Medulla oblongata (tissue), 1 donor: ENCODE measurements at regions not wholly inside any gene's neighbourhood (a gene's known extent, or its start where the extent isn't known, plus 50 kb on each side); places are given as distances from the start of the nearest gene placed in this dataset.
"Not testable (repeated sequence)": the region's sequence is repeated elsewhere in the genome, so short reads cannot be mapped to it uniquely, and the experiment has no call there.

Experiments
- DNase-seq: peaks from one replicate; pipeline ENCODE4 v3.0.0-alpha.2; 2015; ENCODE audit errors: extremely low spot score

- not testable (repeated sequence) for DNase-seq
Measured at GRCh38 chr18:1043039-1043438, 138.4 kb downstream of the ADCYAP1 start.

GRCh38 chr18:1045658-1046057, 141.0 kb downstream of the ADCYAP1 start:
- no peak for DNase-seq

DNA sequence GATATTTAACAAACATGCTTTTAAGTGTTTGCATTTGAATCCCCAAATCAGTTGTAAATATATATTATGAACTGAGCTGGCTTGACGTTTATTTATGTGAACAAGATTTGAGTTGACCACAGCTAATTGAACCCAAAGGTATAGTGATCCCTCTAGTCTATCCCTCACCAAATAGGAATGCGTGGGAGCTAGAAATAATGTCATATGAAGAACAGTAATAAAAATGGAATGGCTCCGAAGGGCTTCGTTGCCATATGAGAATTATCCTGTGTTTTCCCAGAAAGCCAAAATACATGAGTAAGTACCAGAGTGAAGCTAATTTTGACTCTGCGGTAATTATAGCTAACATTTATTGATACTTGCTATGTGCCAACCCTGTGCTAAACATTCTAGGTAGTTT, 142.7 kb downstream of the ADCYAP1 start:
- no peak for DNase-seq

- no peak for DNase-seq
Measured at GRCh38 chr18:1048032-1048431, 143.4 kb downstream of the ADCYAP1 start.

GRCh38 chr18:1049173-1049572, 144.5 kb downstream of the ADCYAP1 start:
- no peak for DNase-seq

- no peak for DNase-seq
Measured at GRCh38 chr18:1050012-1050657, 145.5 kb downstream of the ADCYAP1 start.

- no peak for DNase-seq
Measured at GRCh38 chr18:1052301-1052700, 147.6 kb downstream of the ADCYAP1 start.

- DNase-seq, result no peak
Measured at GRCh38 chr18:1053331-1054315, 149.0 kb downstream of the ADCYAP1 start.

DNA sequence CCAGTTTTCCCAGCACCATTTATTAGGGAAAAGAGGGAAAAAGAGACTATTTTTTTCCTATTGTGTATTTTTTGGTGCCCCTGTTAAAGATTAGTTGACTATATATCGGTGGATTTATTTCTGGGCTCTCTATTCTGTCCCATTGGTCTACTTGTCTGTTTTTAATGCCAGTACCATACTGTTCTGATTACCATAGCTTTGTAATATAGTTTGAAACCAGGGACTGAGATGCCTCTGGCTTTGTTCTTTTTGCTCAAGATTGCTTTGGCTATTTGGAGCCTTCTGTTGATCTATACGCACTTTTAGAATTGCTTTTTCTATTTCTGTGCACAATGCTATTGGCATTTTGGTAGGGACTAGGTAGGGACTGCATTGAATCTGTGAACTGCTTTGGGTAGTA, 151.7 kb downstream of the ADCYAP1 start:
- DNase-seq, result no peak

DNA sequence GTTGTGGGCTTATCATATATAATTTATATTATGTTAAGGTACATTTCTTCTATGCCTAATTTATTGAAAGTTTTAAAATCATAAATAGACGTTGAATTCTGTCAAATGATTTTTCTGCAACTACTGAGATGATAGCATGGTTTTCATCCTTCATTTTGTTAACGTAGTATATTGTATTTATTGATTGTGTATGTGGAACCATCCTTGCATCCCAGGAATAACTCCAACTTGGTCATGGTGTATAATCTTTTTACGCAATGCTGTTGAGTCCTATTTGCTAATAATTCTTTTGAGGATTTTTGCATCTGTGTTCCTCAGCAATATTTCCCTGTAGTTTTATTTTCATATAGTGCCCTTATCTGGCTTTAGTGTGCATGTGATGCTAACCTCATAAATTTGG, 152.7 kb downstream of the ADCYAP1 start:
- DNase-seq, result no peak

GRCh38 chr18:1062588-1062987, 157.9 kb downstream of the ADCYAP1 start:
- no peak for DNase-seq

DNA sequence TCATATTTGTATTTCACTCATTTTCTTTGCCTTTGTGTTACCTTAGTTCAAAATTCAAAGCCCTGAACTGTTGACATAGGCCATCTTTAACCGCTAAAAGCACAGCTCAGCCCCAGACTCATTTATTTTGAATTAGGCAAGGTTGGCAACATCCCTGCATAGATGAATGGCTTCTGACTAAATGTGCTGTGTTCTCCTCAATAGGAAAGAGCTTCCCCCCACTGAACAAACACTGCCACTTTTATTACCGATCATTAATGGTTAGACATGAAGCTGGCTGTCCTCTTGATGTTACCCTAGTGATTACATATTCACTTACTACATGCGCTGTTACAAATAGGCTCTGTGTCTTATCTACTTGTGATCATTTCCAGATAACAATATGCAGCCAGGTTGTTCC, 170.7 kb downstream of the ADCYAP1 start:
- no peak for DNase-seq

DNA sequence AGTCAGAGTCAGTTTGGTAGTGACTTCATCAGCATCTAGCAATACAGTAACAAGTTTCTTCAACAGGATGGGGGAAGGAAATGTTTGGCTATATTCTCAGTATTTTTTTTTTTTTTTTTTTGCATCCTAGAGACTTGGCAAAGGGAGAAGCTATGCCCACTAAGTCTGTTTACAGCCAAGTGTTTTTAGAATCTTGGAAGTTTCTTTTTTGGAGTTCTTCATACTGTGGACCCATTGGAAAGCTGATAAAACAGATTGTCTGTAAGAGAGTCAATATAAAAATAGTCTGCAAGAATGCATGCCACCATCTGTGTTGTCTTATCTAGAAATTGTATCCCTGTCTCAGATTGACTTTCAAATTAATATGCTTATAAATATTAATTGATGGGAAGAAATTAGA, 171.2 kb downstream of the ADCYAP1 start:
- DNase-seq, result no peak

DNA sequence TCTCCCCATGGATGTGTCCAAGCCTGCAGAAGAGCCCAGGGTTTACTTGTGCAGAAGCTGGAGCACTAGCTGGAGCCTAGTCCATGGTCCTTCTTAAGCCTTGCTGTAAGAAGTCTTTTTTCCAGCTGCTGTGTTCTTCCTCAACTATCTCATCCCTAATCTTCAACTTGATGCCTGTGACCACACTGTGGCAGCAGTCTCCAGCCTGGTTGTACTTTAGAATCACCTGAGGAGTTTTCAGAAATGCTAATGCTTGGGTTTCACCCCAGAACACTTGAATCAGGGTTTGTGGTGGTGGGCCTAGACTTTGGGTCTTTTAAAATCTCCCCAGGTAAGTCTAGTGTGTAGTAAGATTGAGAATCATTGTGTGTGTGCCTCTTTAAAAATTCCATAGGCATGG, 173.6 kb downstream of the ADCYAP1 start:
- no peak for DNase-seq

- DNase-seq, result not testable (repeated sequence)
Measured at GRCh38 chr18:1083675-1084074, 179.0 kb downstream of the ADCYAP1 start.

DNA sequence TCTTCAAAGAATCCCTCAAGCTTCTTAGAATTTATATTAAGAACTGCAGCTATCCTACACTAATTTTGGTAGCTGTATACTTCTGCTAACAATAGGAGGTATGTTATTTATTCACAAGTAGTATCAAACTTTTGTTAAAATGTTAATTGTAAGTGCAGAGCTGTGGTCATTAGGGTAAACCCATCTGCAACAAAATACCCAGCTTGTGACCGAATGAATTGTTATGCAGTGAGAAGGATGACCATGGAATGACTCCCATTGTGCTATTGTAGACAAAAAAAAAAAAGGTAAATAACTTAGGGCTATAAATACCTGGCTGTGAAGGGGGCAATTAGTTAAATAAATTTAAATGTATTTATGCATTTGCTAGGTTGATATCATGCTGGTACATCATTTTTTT, 186.1 kb downstream of the ADCYAP1 start:
- DNase-seq, result no peak

DNA sequence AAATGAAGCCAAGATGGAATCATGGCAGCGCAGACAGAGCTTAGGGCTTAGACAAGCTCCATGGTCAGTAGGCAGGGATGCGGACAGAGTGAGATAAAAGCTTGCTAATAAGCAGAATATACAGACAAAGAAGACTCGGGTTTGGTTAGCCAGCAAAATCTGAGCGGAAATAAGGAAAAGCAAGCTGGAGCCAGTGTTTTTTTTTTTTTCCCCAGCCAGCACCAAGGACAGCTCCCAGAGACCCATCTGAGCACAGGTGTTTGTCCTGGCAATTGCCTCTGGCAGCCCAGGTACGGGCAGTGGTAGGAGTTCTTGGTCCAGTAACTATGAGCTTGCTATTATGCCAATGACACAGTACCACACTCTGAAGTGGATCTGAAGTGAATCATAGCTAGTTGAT, 187.6 kb downstream of the ADCYAP1 start:
- no peak for DNase-seq

DNA sequence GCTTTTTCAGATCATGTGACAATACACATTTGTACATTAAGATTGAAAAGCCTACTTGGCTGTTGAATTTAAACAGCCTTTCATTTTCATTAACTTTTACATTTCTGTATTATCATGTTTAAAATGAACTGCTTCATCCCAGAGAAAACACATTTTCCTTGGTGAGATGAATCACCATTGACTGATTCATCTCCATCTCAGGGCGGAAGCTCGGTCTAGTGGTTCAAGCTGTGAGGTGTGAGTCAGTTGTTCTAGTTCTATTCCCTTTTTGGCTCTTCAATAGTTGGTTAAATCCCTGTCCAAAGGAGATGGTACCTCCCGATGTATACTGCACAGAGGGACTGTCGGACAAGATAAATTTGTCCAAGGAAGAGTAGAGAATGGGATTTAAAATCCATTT, 189.7 kb downstream of the ADCYAP1 start:
- DNase-seq, result no peak

DNA sequence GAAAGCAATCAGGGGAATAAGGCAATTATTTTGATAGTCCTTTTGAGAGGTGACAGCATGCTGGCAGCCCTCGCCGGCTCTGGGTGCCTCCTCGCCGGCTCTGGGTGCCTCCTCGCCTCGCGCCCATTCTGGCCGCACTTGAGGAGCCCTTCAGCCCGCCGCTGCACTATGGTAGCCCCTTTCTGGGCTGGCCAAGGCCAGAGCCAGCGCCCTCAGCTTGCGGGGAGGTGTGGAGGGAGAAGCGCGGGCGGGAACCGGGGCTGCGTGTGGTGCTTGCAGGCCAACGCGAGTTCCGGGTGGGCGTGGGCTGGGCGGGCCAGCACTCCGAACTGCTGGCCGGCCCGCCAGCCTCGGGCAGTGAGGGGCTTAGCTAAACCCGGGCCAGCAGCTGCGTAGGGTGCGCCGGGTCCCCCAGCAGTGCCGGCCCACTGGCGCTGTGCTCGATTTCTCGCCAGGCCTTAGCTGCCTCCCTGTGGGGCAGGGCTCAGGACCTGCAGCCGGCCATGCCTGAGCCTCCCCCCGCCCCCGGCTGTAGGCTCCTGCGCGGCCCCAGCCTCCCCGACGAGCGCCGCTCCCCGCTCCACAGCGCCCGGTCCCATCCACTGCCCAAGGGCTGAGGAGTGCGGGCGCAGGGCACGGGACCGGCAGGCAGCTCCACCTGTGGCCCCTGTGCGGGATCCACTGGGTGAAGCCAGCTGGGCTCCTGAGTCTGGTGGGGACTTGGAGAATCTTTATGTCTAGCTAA, 193.5 kb downstream of the ADCYAP1 start:
- not testable (repeated sequence) for DNase-seq

GRCh38 chr18:1102848-1103247, 198.2 kb downstream of the ADCYAP1 start:
- no peak for DNase-seq

GRCh38 chr18:1103537-1103936, 198.9 kb downstream of the ADCYAP1 start:
- no peak for DNase-seq

DNA sequence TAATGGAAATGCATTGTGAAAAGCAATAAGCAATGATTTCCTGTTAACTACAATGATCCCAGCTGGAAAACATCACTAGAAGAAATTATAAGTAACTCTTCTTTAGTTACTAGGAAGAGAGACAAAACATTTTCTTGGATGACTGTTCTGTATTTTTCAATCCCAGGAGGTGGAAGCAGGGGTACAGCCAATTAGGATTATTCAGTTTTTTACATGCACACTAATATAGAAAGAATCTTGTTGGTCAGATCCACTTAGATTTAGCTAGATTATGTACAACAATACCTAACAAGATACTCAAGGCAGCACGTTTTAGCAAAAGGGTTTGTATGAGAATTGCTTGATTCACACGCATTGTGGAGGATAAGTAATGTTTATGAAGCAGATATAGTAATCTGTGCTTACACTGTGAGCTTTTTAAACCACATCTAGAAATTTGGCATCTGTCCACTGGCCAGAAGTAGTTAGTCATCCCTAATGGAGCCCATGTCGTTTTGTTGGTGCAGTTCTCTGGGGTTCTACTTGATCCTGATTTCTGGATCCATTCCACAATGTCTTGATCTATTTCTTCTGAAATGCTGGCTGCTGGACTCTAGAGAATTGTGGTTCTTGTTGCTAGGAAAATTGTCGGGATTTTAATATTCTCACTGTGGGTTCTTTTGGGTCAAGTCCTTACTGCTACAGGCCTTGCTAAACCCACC, 199.7 kb downstream of the ADCYAP1 start:
- DNase-seq, result no peak
